KMS-11 (cell line): ENCODE measurements at regions not wholly inside any gene's neighbourhood (a gene's known extent, or its start where the extent isn't known, plus 50 kb on each side); places are given as distances from the start of the nearest gene placed in this dataset.

Experiments used
- H2AFZ ChIP-seq: fragments of 200-600 bp; sonication (generic); 2 replicates; pipeline ENCODE4 v1.6.1; 2016; ENCODE audit warnings: antibody characterized with exemption, mixed run types, low read depth
- H3K27ac ChIP-seq: fragments of 200-600 bp; sonication (generic); 2 replicates; pipeline ENCODE4 v1.6.1; 2016; ENCODE audit warnings: mild to moderate bottlenecking, mixed run types
- H3K27me3 ChIP-seq: fragments of 200-600 bp; sonication (generic); 2 replicates; pipeline ENCODE4 v1.6.1; 2017; ENCODE audit warnings: mild to moderate bottlenecking, low read depth, mixed run types, moderate library complexity; ENCODE audit not compliant: insufficient read depth
- H3K36me3 ChIP-seq: fragments of 200-600 bp; sonication (generic); 2 replicates; pipeline ENCODE4 v1.6.1; 2017; ENCODE audit warnings: mild to moderate bottlenecking, mixed run types; ENCODE audit not compliant: insufficient read depth
- H3K4me1 ChIP-seq: fragments of 200-600 bp; sonication (generic); 2 replicates; pipeline ENCODE4 v1.6.1; 2016; ENCODE audit warnings: mild to moderate bottlenecking, low read depth, mixed run types; ENCODE audit not compliant: poor library complexity, severe bottlenecking
- H3K4me2 ChIP-seq: fragments of 200-600 bp; sonication (generic); 2 replicates; pipeline ENCODE4 v1.7.0; 2016; ENCODE audit warnings: mild to moderate bottlenecking, mixed run types
- H3K4me3 ChIP-seq: fragments of 200-600 bp; sonication (generic); IDR thresholded peaks from 2 replicates; pipeline ENCODE4 v1.6.1; 2017; ENCODE audit warnings: low read depth, low read length, mixed read lengths; ENCODE audit not compliant: insufficient read depth
- H3K79me2 ChIP-seq: fragments of 200-600 bp; sonication (generic); 2 replicates; pipeline ENCODE4 v1.6.1; 2016; ENCODE audit warnings: low read depth, mixed run types; ENCODE audit not compliant: insufficient read depth
- H3K9ac ChIP-seq: fragments of 200-600 bp; sonication (generic); 2 replicates; pipeline ENCODE4 v1.6.1; 2016; ENCODE audit warnings: mild to moderate bottlenecking, mixed run types
- H4K20me1 ChIP-seq: fragments of 200-600 bp; sonication (generic); 2 replicates; pipeline ENCODE4 v1.6.1; 2016; ENCODE audit warnings: mild to moderate bottlenecking, mixed run types; ENCODE audit not compliant: insufficient read depth
- CTCF ChIP-seq: fragments of 200-600 bp; sonication (generic); conservative IDR thresholded peaks from 2 replicates; pipeline ENCODE4 v1.6.1; 2017; ENCODE audit warnings: low read depth, mild to moderate bottlenecking, antibody characterized with exemption, low read length, moderate library complexity, mixed read lengths

DNA sequence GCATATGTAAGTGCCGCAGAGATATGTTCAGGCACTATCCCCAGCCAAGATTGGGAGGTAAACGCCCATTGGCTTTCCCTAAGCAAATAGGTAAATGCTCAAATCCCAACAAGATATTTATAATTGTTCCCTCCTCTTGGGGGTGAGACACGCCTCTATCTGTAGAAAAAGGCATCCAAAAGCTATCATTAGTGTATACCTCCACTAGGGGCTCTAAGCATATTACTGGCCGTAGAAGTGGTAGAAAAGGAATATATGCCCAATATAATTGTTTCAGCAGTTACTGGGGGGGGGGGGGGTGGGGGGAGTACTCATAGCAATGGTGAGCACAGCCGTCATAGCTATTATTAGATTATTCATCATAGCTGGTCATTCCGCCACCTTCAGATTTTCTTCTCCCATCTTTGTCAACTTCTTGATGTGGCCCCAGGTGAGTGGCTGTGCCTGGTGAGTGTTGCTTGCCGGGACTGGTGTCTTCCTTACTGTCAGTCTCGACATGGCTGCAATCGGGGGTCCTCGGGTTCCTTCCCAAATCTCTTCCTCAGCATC lies 53.3 kb upstream of the WDR1 start:
- no peak overlapping the region for H3K4me3 ChIP-seq

GRCh38 chr4:10168151-10168550 lies 51.6 kb upstream of the WDR1 start:
- no peaks in the 10 kb centered on the region for H3K4me1 ChIP-seq
- H3K79me2 ChIP-seq, result no peaks in the 10 kb centered on the region
- no peaks in the 10 kb centered on the region for H3K36me3 ChIP-seq
- TF ChIP-seq CTCF, result no peak
- H2AFZ ChIP-seq, result no peak overlapping the region
- no peaks in the 10 kb centered on the region for H3K27me3 ChIP-seq
- H3K4me3 ChIP-seq, result no peak overlapping the region
- no peaks in the 10 kb centered on the region for H4K20me1 ChIP-seq
- H3K4me2 ChIP-seq, result no peak overlapping the region
- no peak overlapping the region for H3K9ac ChIP-seq
- no peak overlapping the region for H3K27ac ChIP-seq

More for the DNA sequence above, 53.3 kb upstream of the WDR1 start:
- no peak overlapping the region for H3K9ac ChIP-seq
- no peak overlapping the region for H2AFZ ChIP-seq
- no peak overlapping the region for H3K27ac ChIP-seq
- no peaks in the 10 kb centered on the region for H3K36me3 ChIP-seq
- no peaks in the 10 kb centered on the region for H4K20me1 ChIP-seq
- no peak overlapping the region for H3K4me2 ChIP-seq
- TF ChIP-seq CTCF, result no peak
- H3K79me2 ChIP-seq, result no peaks in the 10 kb centered on the region
- no peaks in the 10 kb centered on the region for H3K4me1 ChIP-seq
- no peaks in the 10 kb centered on the region for H3K27me3 ChIP-seq

GRCh38 chr4:10167201-10167600 lies 50.6 kb upstream of the WDR1 start:
- Histone ChIP-seq H3K36me3 (no peaks in the 10 kb centered on the region), H3K4me2 (no peak overlapping the region), H3K79me2 (no peaks in the 10 kb centered on the region), H3K4me1 (no peaks in the 10 kb centered on the region), H3K27me3 (no peaks in the 10 kb centered on the region), H4K20me1 (no peaks in the 10 kb centered on the region), H3K27ac (no peak overlapping the region), H3K4me3 (no peak overlapping the region), H2AFZ (no peak overlapping the region), H3K9ac (no peak overlapping the region)
- TF ChIP-seq CTCF, result no peak
